ENCODE measurements at regions not wholly inside any gene's neighbourhood (a gene's known extent, or its start where the extent isn't known, plus 50 kb on each side); places are given as distances from the start of the nearest gene placed in this dataset.

DNA sequence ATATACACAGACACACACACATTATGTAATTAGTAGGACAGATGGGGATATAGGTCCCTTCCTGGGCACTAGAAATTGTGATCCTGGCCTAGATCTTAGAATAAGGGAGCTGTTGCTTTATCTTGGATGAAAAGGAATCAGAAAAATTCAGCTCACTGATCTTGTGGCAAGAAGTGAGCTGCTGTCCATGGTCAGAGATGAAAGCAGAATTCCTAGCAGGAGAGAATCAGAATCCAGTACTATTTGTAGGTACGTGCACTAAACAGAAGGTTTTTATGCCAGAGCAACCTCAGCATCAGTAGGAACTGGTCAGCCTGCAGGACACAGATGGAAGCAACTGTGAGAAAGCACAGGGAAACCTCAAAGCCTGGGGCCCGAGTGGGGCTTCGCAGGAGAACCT lies 549.2 kb upstream of the POM121L12 start:
- H3K36me3 ChIP-seq (ENCODE audit: control insufficient read depth in 2 of 2, insufficient read depth in 1 of 2, low read length in 2 of 2) = no peaks in the 10 kb centered on the region
- ChIA-PET POLR2A (no interaction called here), CTCF (interaction anchor here (1.6 kb wide), 1 partner anchor 20 kb away, joined by 3 read pairs; no protein-coding TSS in a partner anchor)
- TF ChIP-seq ZBTB1 (tag by site-specific recombination; IDR thresholded peaks at IDR 0.05) = no peak
- no peak for TF ChIP-seq ZNF792 (tag by site-specific recombination; IDR thresholded peaks at IDR 0.05)
- no peak for TF ChIP-seq ZNF623 (tag by site-specific recombination; IDR thresholded peaks at IDR 0.05)
- no peak for TF ChIP-seq PRDM1 (tag by site-specific recombination; IDR thresholded peaks at IDR 0.05)
- TF ChIP-seq RBAK (tag by site-specific recombination; IDR thresholded peaks at IDR 0.05) = no peak
- TF ChIP-seq ZNF488 (tag by site-specific recombination; IDR thresholded peaks at IDR 0.05) = no peak
- no peaks in the 10 kb centered on the region for H3K4me1 ChIP-seq (ENCODE audit: control insufficient read depth, insufficient read depth, low read length)
- H3K4me3 ChIP-seq (ENCODE audit: low read depth, low read length) = no peak overlapping the region
- H3K27ac ChIP-seq (ENCODE audit: extremely low read depth, low read depth, low read length) = no peak overlapping the region
- no peaks in the 10 kb centered on the region for H3K9me3 ChIP-seq (ENCODE audit: control insufficient read depth, insufficient read depth, low read depth, low read length)

DNA sequence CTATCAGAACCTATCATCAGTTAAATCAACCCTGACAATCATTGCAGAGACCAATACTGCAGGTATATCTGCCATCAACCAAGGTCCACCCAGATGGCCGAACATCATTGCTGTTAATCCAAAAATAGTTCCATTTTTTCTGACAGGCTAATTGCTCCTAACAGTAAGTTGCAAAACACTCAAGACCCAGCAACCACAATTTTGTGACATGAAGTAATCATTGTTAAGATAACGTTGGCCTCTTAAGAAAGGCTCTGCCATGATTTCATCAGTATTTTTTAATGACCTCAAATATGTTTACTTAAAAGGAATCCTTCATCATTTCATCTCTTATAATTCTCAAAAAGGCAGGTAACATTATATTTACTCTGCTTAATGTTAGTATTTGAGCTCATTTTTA lies 553.4 kb upstream of the POM121L12 start:
- H3K4me3 ChIP-seq (ENCODE audit: low read depth, low read length) = no peak overlapping the region
- ChIA-PET CTCF (interaction anchor here (0.7 kb wide), 1 partner anchor 26 kb away, joined by 3 read pairs; no protein-coding TSS in a partner anchor), POLR2A (no interaction called here)
- no peaks in the 10 kb centered on the region for H3K36me3 ChIP-seq (ENCODE audit: control insufficient read depth in 2 of 2, insufficient read depth in 1 of 2, low read length in 2 of 2)
- H3K4me1 ChIP-seq (ENCODE audit: control insufficient read depth, insufficient read depth, low read length) = no peaks in the 10 kb centered on the region
- H3K9me3 ChIP-seq (ENCODE audit: control insufficient read depth, insufficient read depth, low read depth, low read length) = no peaks in the 10 kb centered on the region
- TF ChIP-seq ZNF514 (tag by site-specific recombination; IDR thresholded peaks at IDR 0.05) (no peak), ZNF211 (tag by site-specific recombination; IDR thresholded peaks at IDR 0.05; ENCODE audit: low read depth) (no peak), OVOL3 (tag by site-specific recombination; IDR thresholded peaks at IDR 0.05) (no peak), PRDM4 (tag by site-specific recombination; IDR thresholded peaks at IDR 0.05) (no peak), ZBTB11 (tag by site-specific recombination; conservative IDR thresholded peaks at IDR 0.05; ENCODE audit: low read depth) (no peak), PRDM6 (tag by site-specific recombination; IDR thresholded peaks at IDR 0.05) (no peak), HOXA7 (CRISPR knock-in tag; IDR thresholded peaks at IDR 0.05; ENCODE audit: borderline replicate concordance) (no peak), SCRT2 (tag by site-specific recombination; IDR thresholded peaks at IDR 0.05) (no peak), GLIS2 (tag by site-specific recombination; IDR thresholded peaks at IDR 0.05) (no peak), ZNF138 (tag by site-specific recombination; IDR thresholded peaks at IDR 0.05; ENCODE audit: borderline replicate concordance) (no peak), ZNF202 (tag by site-specific recombination; IDR thresholded peaks at IDR 0.05; ENCODE audit: borderline replicate concordance) (no peak)
- TF ChIP-seq, protein P1, sequence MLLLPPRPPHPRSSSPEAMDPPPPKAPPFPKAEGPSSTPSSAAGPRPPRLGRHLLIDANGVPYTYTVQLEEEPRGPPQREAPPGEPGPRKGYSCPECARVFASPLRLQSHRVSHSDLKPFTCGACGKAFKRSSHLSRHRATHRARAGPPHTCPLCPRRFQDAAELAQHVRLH (tag by site-specific recombination; IDR thresholded peaks at IDR 0.05) = no peak
- TF ChIP-seq, protein P2, sequence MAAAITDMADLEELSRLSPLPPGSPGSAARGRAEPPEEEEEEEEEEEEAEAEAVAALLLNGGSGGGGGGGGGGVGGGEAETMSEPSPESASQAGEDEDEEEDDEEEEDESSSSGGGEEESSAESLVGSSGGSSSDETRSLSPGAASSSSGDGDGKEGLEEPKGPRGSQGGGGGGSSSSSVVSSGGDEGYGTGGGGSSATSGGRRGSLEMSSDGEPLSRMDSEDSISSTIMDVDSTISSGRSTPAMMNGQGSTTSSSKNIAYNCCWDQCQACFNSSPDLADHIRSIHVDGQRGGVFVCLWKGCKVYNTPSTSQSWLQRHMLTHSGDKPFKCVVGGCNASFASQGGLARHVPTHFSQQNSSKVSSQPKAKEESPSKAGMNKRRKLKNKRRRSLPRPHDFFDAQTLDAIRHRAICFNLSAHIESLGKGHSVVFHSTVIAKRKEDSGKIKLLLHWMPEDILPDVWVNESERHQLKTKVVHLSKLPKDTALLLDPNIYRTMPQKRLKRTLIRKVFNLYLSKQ (tag by site-specific recombination; IDR thresholded peaks at IDR 0.05; ENCODE audit: borderline replicate concordance) = no peak
- TF ChIP-seq, protein P3, sequence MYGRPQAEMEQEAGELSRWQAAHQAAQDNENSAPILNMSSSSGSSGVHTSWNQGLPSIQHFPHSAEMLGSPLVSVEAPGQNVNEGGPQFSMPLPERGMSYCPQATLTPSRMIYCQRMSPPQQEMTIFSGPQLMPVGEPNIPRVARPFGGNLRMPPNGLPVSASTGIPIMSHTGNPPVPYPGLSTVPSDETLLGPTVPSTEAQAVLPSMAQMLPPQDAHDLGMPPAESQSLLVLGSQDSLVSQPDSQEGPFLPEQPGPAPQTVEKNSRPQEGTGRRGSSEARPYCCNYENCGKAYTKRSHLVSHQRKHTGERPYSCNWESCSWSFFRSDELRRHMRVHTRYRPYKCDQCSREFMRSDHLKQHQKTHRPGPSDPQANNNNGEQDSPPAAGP (tag by site-specific recombination; IDR thresholded peaks at IDR 0.05) = no peak
- no peak overlapping the region for H3K27ac ChIP-seq (ENCODE audit: extremely low read depth, low read depth, low read length)

All from HEK293 (cell line).